IMR-90 (cell line): ENCODE measurements at regions not wholly inside any gene's neighbourhood (a gene's known extent, or its start where the extent isn't known, plus 50 kb on each side); places are given as distances from the start of the nearest gene placed in this dataset.

ENCODE experiments used
- ATAC-seq: fragments of 200-7000 bp; cut with Tn5 transposase; 2 replicates; pipeline ENCODE4 v1.9.1; 2020; ENCODE audit warnings: low read depth, mild to moderate bottlenecking, moderate library complexity
- BruUV-seq: library from RNA; stranded (reverse); fragments of 400-500 nt; replicated peaks from 2 replicates; lab custom pipeline; 2021; lab: Mats Ljungman, UMichigan
- CTCF ChIA-PET: fragments of 300-600 bp; formaldehyde crosslinking; extraction: SDS; loops from one replicate; lab custom pipeline; 2021; ENCODE audit warnings: antibody characterized with exemption; lab: Yijun Ruan, JAX
- POLR2A ChIA-PET: fragments of 300-600 bp; sonication (Branson Sonifier 250); formaldehyde crosslinking; loops from one replicate; lab custom pipeline; 2022; ENCODE audit warnings: antibody characterized with exemption; ENCODE audit not compliant: unreplicated experiment; lab: Charles Lee
- DNase-seq: peaks from one replicate; pipeline ENCODE4 v3.0.0; 2013
- H2AFZ ChIP-seq: replicated peaks from 2 replicates; pipeline ENCODE3; 2013; ENCODE audit warnings: low read length, mild to moderate bottlenecking; ENCODE audit not compliant: poor library complexity
- H2AK5ac ChIP-seq: 2 replicates; pipeline ENCODE4 v1.6.1; 2013; ENCODE audit warnings: low read depth, low read length, inconsistent platforms
- H2AK9ac ChIP-seq: replicated peaks from 2 replicates; pipeline ENCODE3; 2013; ENCODE audit warnings: mild to moderate bottlenecking, low read depth, low read length, moderate library complexity; ENCODE audit not compliant: poor library complexity
- H2BK120ac ChIP-seq: 2 replicates; pipeline ENCODE4 v1.6.1; 2013; ENCODE audit warnings: low read depth, low read length, inconsistent platforms
- H2BK15ac ChIP-seq: 3 replicates; pipeline ENCODE4 v1.6.1; 2013; ENCODE audit warnings: low read depth, low read length, inconsistent platforms
- H2BK20ac ChIP-seq: 2 replicates; pipeline ENCODE4 v1.6.1; 2013; ENCODE audit warnings: low read depth, mild to moderate bottlenecking, inconsistent platforms, low read length, moderate library complexity
- H2BK5ac ChIP-seq: 2 replicates; pipeline ENCODE4 v1.6.1; 2013; ENCODE audit warnings: mild to moderate bottlenecking, low read depth, low read length, inconsistent platforms; ENCODE audit not compliant: poor library complexity, severe bottlenecking
- H3K14ac ChIP-seq: replicated peaks from 2 replicates; pipeline ENCODE4 v1.6.1; 2013; ENCODE audit warnings: low read depth, low read length, inconsistent platforms
- H3K18ac ChIP-seq: 2 replicates; pipeline ENCODE4 v1.6.1; 2013; ENCODE audit warnings: low read depth, low read length, control low read depth
- H3K23ac ChIP-seq: 2 replicates; pipeline ENCODE4 v1.6.1; 2013; ENCODE audit warnings: low read depth, low read length, inconsistent platforms
- H3K27ac ChIP-seq: 2 replicates; pipeline ENCODE4 v1.5.1; 2013; ENCODE audit warnings: mild to moderate bottlenecking, control low read depth, low read length; ENCODE audit not compliant: insufficient read depth
- H3K27me3 ChIP-seq: 2 replicates; pipeline ENCODE4 v1.6.1; 2013; ENCODE audit warnings: low read length; ENCODE audit not compliant: control insufficient read depth, insufficient read depth
- H3K36me3 ChIP-seq: 2 replicates; pipeline ENCODE4 v1.6.1; 2013; ENCODE audit warnings: low read length, mixed read lengths; ENCODE audit not compliant: control insufficient read depth, insufficient read depth
- H3K4ac ChIP-seq: 2 replicates; pipeline ENCODE4 v1.6.1; 2013; ENCODE audit warnings: low read depth, low read length, inconsistent platforms
- H3K4me1 ChIP-seq: 2 replicates; pipeline ENCODE4 v1.6.1; 2013; ENCODE audit warnings: low read length, mixed read lengths; ENCODE audit not compliant: control insufficient read depth, insufficient read depth
- H3K4me2 ChIP-seq: 2 replicates; pipeline ENCODE4 v1.6.1; 2013; ENCODE audit warnings: low read depth, mild to moderate bottlenecking, control low read depth, low read length, moderate library complexity
- H3K4me3 ChIP-seq: 2 replicates; pipeline ENCODE4 v1.5.1; 2013; ENCODE audit warnings: low read depth, mild to moderate bottlenecking, control low read depth, low read length, moderate library complexity; ENCODE audit not compliant: insufficient read depth
- H3K56ac ChIP-seq: 2 replicates; pipeline ENCODE4 v1.6.1; 2013; ENCODE audit warnings: low read length, inconsistent platforms; ENCODE audit not compliant: insufficient read depth; ENCODE audit errors: extremely low read depth
- H3K79me1 ChIP-seq, 2 experiments: 2 replicates each; pipeline ENCODE4 v1.6.1; 2013; ENCODE audit warnings: low read length in 2 of 2, inconsistent platforms in 1 of 2, low read depth in 1 of 2
- H3K9ac ChIP-seq: 2 replicates; pipeline ENCODE4 v1.6.1; 2013; ENCODE audit warnings: low read depth, low read length, control low read depth
- H3K9me1 ChIP-seq: 2 replicates; pipeline ENCODE4 v1.6.1; 2013; ENCODE audit warnings: low read length, inconsistent platforms; ENCODE audit not compliant: insufficient read depth
- H3K9me3 ChIP-seq: 2 replicates; pipeline ENCODE4 v1.6.1; 2013; ENCODE audit warnings: low read length; ENCODE audit not compliant: control insufficient read depth, insufficient read depth
- H4K20me1 ChIP-seq: 2 replicates; pipeline ENCODE4 v1.6.1; 2013; ENCODE audit warnings: low read length, inconsistent platforms; ENCODE audit not compliant: insufficient read depth
- H4K5ac ChIP-seq: 2 replicates; pipeline ENCODE4 v1.6.1; 2013; ENCODE audit warnings: mild to moderate bottlenecking, low read depth, low read length, control low read depth
- H4K8ac ChIP-seq, 2 experiments: 2 replicates each; pipeline ENCODE4 v1.6.1; 2013; ENCODE audit warnings: low read depth in 2 of 2, low read length in 2 of 2, control low read depth in 1 of 2, inconsistent platforms in 1 of 2
- H4K91ac ChIP-seq: 2 replicates; pipeline ENCODE4 v1.6.1; 2013; ENCODE audit warnings: low read depth, low read length, inconsistent platforms; ENCODE audit not compliant: insufficient read depth
- BHLHE40 ChIP-seq: fragments of 150-350 bp; IDR thresholded peaks from 2 replicates; pipeline ENCODE4 v1.6.1; 2016; ENCODE audit warnings: mild to moderate bottlenecking, low read depth, low read length
- CEBPB ChIP-seq: IDR thresholded peaks from 2 replicates; pipeline ENCODE4 v1.6.1; 2012; ENCODE audit warnings: low read depth, low read length, improper control_type of control experiment
- CHD1 ChIP-seq: IDR thresholded peaks from 2 replicates; pipeline ENCODE4 v1.6.1; 2012; ENCODE audit warnings: low read depth, low read length, improper control_type of control experiment
- CTCF ChIP-seq: conservative IDR thresholded peaks from 2 replicates; pipeline ENCODE4 v1.5.1; 2012; ENCODE audit warnings: mild to moderate bottlenecking, low read depth, low read length, improper control_type of control experiment
- FOS ChIP-seq: fragments of 150-350 bp; IDR thresholded peaks from 2 replicates; pipeline ENCODE4 v1.6.1; 2016; ENCODE audit warnings: low read depth, low read length
- MAZ ChIP-seq: IDR thresholded peaks from 2 replicates; pipeline ENCODE4 v1.6.1; 2012; ENCODE audit warnings: low read depth, mild to moderate bottlenecking, low read length, improper control_type of control experiment, moderate library complexity, borderline replicate concordance
- MXI1 ChIP-seq: IDR thresholded peaks from 2 replicates; pipeline ENCODE4 v1.6.1; 2012; ENCODE audit warnings: low read depth, mild to moderate bottlenecking, low read length, moderate library complexity, borderline replicate concordance
- NFE2L2 ChIP-seq: fragments of 150-350 bp; IDR thresholded peaks from 2 replicates; pipeline ENCODE4 v1.6.1; 2016; ENCODE audit warnings: low read depth, mild to moderate bottlenecking, low read length
- SMC3 ChIP-seq: fragments of 150-350 bp; IDR thresholded peaks from 2 replicates; pipeline ENCODE4 v1.6.1; 2016; ENCODE audit warnings: low read depth, mild to moderate bottlenecking, antibody characterized with exemption, low read length, moderate library complexity
- WGBS, 2 experiments: methylation state at CpG; one replicate each; pipeline versions ENCODE4 v1.1.5 to v1.1.7; 2013; ENCODE audit warnings: missing lambda C conversion rate in 2 of 2; ENCODE audit not compliant: insufficient read length in 1 of 2; ENCODE audit errors: extremely low coverage in 2 of 2; 5-methylcytosine and 5-hydroxymethylcytosine counted together
- dilution Hi-C: fragments of 300-500 bp; cut with HindIII; formaldehyde crosslinking; loops from one replicate; pipeline ENCODE4 v1.14.3; 2018; ENCODE audit warnings: low sequenced_read_pairs; ENCODE audit not compliant: unreplicated experiment
- in situ Hi-C: fragments of 300-500 bp; cut with MboI; formaldehyde crosslinking; loops from 3 replicates; pipeline ENCODE4 v1.14.3; 2019; ENCODE audit warnings: low sequenced_read_pairs, inconsistent platforms, mixed read lengths
- intact Hi-C: fragments of 100-400 bp; cut with micrococcal nuclease; formaldehyde crosslinking; loops from 2 replicates; pipeline ENCODE4 v1.10.0; 2022

GRCh38 chr9:96047116-96047639, 171.7 kb downstream of the ERCC6L2 start:
- Histone ChIP-seq H2BK15ac (no peak overlapping the region), H4K91ac (no peak overlapping the region), H4K20me1 (no peaks in the 10 kb centered on the region), H3K9me1 (no peaks in the 10 kb centered on the region), H2AFZ (no peak overlapping the region), H3K36me3 (no peaks in the 10 kb centered on the region), H3K14ac (no peak overlapping the region), H4K8ac (no peak overlapping the region), H3K56ac (no peak overlapping the region), H3K18ac (no peak overlapping the region), H2BK5ac (no peak overlapping the region), H2BK20ac (no peak overlapping the region), H3K4me2 (no peak overlapping the region), H4K5ac (no peak overlapping the region), H3K9ac (no peak overlapping the region), H3K23ac (no peak overlapping the region), H2AK9ac (no peak overlapping the region), H3K4ac (no peak overlapping the region), H3K27me3 (peaks cover 45% of the 10 kb centered on the region), H2AK5ac (no peak overlapping the region), H3K79me1 (no peaks in the 10 kb centered on the region), H3K9me3 (peaks cover 2% of the 10 kb centered on the region; the same call in 1 of the 2 replicates), H3K4me3 (no peak overlapping the region), H3K4me1 (no peaks in the 10 kb centered on the region), H3K27ac (no peak overlapping the region), H2BK120ac (no peak overlapping the region)
- TF ChIP-seq FOS (no peak), MXI1 (no peak), CEBPB (no peak), BHLHE40 (no peak), MAZ (no peak), CTCF (no peak), NFE2L2 (no peak), CHD1 (no peak), SMC3 (no peak)
- dilution Hi-C loops, result no loop called here
- in situ Hi-C loops, result no loop called here
- DNase-seq (no peak), ATAC-seq (no peak)
- POLR2A ChIA-PET, result no interaction called here
- intact Hi-C loops, result no loop called here
- 100% methylated on average over 1 of the region's 16 CpGs; no CpG with 5 or more reads in 1 of the 2 experiments for WGBS, 2 experiments
- no TSS peak for BruUV-seq
- CTCF ChIA-PET, result no interaction called here
